Tongue (tissue), 1 donor: ENCODE measurements at regions not wholly inside any gene's neighbourhood (a gene's known extent, or its start where the extent isn't known, plus 50 kb on each side); places are given as distances from the start of the nearest gene placed in this dataset.

ENCODE experiments used
- DNase-seq: peaks from one replicate; pipeline ENCODE4 v3.0.0-alpha.2; 2015

GRCh38 chr13:77423296-77423695 is 96.4 kb upstream of the MYCBP2 start:
- DNase-seq: no peak

- no peak for DNase-seq
Observed at GRCh38 chr13:77422724-77423123, 95.8 kb upstream of the MYCBP2 start.

- DNase-seq: no peak
Observed at GRCh38 chr13:77417897-77418296, 91.0 kb upstream of the MYCBP2 start.

- no peak for DNase-seq
Observed at GRCh38 chr13:77416666-77417212, 89.8 kb upstream of the MYCBP2 start.

- DNase-seq: no peak
Observed at GRCh38 chr13:77415253-77416071, 88.6 kb upstream of the MYCBP2 start.

- DNase-seq: no peak
Observed at GRCh38 chr13:77412860-77413259, 86.0 kb upstream of the MYCBP2 start.

- no peak for DNase-seq
Observed at GRCh38 chr13:77412116-77412635, 85.3 kb upstream of the MYCBP2 start.

- no peak for DNase-seq
Observed at GRCh38 chr13:77409412-77409811, 82.5 kb upstream of the MYCBP2 start.

GRCh38 chr13:77406644-77407440 is 79.9 kb upstream of the MYCBP2 start:
- DNase-seq: no peak

- DNase-seq: no peak
Observed at GRCh38 chr13:77398825-77399620, 72.1 kb upstream of the MYCBP2 start.

GRCh38 chr13:77397636-77398035 is 70.7 kb upstream of the MYCBP2 start:
- DNase-seq: no peak

- DNase-seq: peak; percentile 23
Observed at GRCh38 chr13:77391475-77391874, 64.6 kb upstream of the MYCBP2 start.

- DNase-seq: no peak
Observed at GRCh38 chr13:77390391-77390790, 63.5 kb upstream of the MYCBP2 start.

- no peak for DNase-seq
Observed at GRCh38 chr13:77389625-77390000, 62.7 kb upstream of the MYCBP2 start.

- no peak for DNase-seq
Observed at GRCh38 chr13:77388944-77389624, 62.2 kb upstream of the MYCBP2 start.

GRCh38 chr13:77387607-77388200 is 60.8 kb upstream of the MYCBP2 start:
- no peak for DNase-seq

- DNase-seq: no peak
Observed at GRCh38 chr13:77386880-77387606, 60.1 kb upstream of the MYCBP2 start.

GRCh38 chr13:77386046-77386445 is 59.2 kb upstream of the MYCBP2 start:
- no peak for DNase-seq

GRCh38 chr13:77384999-77385398 is 58.1 kb upstream of the MYCBP2 start:
- no peak for DNase-seq

GRCh38 chr13:77383097-77383496 is 56.2 kb upstream of the MYCBP2 start:
- no peak for DNase-seq

- DNase-seq: no peak
Observed at GRCh38 chr13:77381059-77381458, 54.2 kb upstream of the MYCBP2 start.
